HCT116 (cell line): ENCODE measurements at regions not wholly inside any gene's neighbourhood (a gene's known extent, or its start where the extent isn't known, plus 50 kb on each side); places are given as distances from the start of the nearest gene placed in this dataset.

Experiments
- ATAC-seq: fragments of 200-7000 bp; cut with Tn5 transposase; 2 replicates; pipeline ENCODE4 v1.9.1; 2020; ENCODE audit warnings: mild to moderate bottlenecking, moderate library complexity
- BruUV-seq: library from RNA; stranded (reverse); fragments of 400-500 nt; replicated peaks from 2 replicates; lab custom pipeline; 2021; lab: Mats Ljungman, UMichigan
- CTCF ChIA-PET: fragments of 300-600 bp; sonication (Branson Sonifier 250); formaldehyde crosslinking; loops from one replicate; lab custom pipeline; 2021; ENCODE audit warnings: antibody characterized with exemption; lab: Charles Lee
- POLR2A ChIA-PET: fragments of 300-600, 350-600 bp; sonication (Branson Sonifier 250); formaldehyde crosslinking; loops from one replicate; lab custom pipeline; 2021; ENCODE audit warnings: antibody characterized with exemption; lab: Charles Lee
- RAD21 ChIA-PET, 2 experiments: fragments of 300-600 bp; sonication (Branson Sonifier 250); formaldehyde crosslinking; loops; one replicate each; lab custom pipeline; 2023; ENCODE audit warnings: low total read pairs in 2 of 2; ENCODE audit not compliant: uncharacterized antibody in 2 of 2, unreplicated experiment in 2 of 2, low non-redundant PET in 1 of 2; lab: Charles Lee
- DNase-seq: peaks from one replicate; pipeline ENCODE4 v3.0.0-alpha.2; 2010; ENCODE audit warnings: low read depth, low spot score
- H2AFZ ChIP-seq: fragments of 200-600 bp; shearing (Covaris generic), sonication (generic); 2 replicates; pipeline ENCODE4 v1.6.1; 2017; ENCODE audit warnings: low read depth, mixed run types, mixed read lengths, antibody characterized with exemption, low read length; ENCODE audit not compliant: poor library complexity, severe bottlenecking
- H3K27ac ChIP-seq: 2 replicates; pipeline ENCODE4 v1.5.1; 2012; ENCODE audit warnings: low read depth, low read length
- H3K27me3 ChIP-seq: fragments of 200-600 bp; sonication (generic); 2 replicates; pipeline ENCODE4 v1.6.1; 2016; ENCODE audit warnings: mixed run types, low read length, mixed read lengths; ENCODE audit not compliant: insufficient read depth
- H3K36me3 ChIP-seq, 2 experiments: fragments of 200-500 bp in 1 of 2; fragments of 200-600 bp in 1 of 2; sonication (Bioruptor generic) in 1 of 2; sonication (generic) in 1 of 2; 2 replicates each; pipeline versions ENCODE4 v1.5.1 to v1.6.1; 2014 to 2016; ENCODE audit warnings: low read length in 2 of 2, inconsistent platforms in 1 of 2, mixed read lengths in 1 of 2, mixed run types in 1 of 2; ENCODE audit not compliant: insufficient read depth in 2 of 2, control insufficient read depth in 1 of 2
- H3K4me1 ChIP-seq, 2 experiments: fragments of 200-600 bp in 1 of 2; sonication (generic) in 1 of 2; 2 replicates each; pipeline versions ENCODE4 v1.5.1 to v1.6.1; 2012 to 2017; ENCODE audit warnings: low read length in 2 of 2, inconsistent platforms in 1 of 2, mild to moderate bottlenecking in 1 of 2, mixed read lengths in 1 of 2, mixed run types in 1 of 2, moderate library complexity in 1 of 2; ENCODE audit not compliant: insufficient read depth in 2 of 2, control insufficient read depth in 1 of 2
- H3K4me2 ChIP-seq: fragments of 200-600 bp; sonication (generic); 2 replicates; pipeline ENCODE4 v1.6.1; 2017; ENCODE audit warnings: mixed run types, low read length, mixed read lengths
- H3K4me3 ChIP-seq, 2 experiments: fragments of 200-600 bp in 1 of 2; sonication (generic) in 1 of 2; replicated peaks in 1 of 2; 2 replicates each; pipeline ENCODE4 v1.5.1; 2011 to 2016; ENCODE audit warnings: low read length in 2 of 2, control low read depth in 1 of 2, low read depth in 1 of 2, mild to moderate bottlenecking in 1 of 2, mixed read lengths in 1 of 2, mixed run types in 1 of 2
- H3K79me2 ChIP-seq: fragments of 200-600 bp; sonication (generic); 2 replicates; pipeline ENCODE4 v1.6.1; 2017; ENCODE audit warnings: mild to moderate bottlenecking, mixed run types, low read length, moderate library complexity, mixed read lengths; ENCODE audit not compliant: insufficient read depth
- H3K9ac ChIP-seq: fragments of 200-600 bp; sonication (generic); 2 replicates; pipeline ENCODE4 v1.6.1; 2016; ENCODE audit warnings: low read length, mixed read lengths
- H3K9me2 ChIP-seq: fragments of 200-600 bp; sonication (generic), shearing (Covaris generic); 2 replicates; pipeline ENCODE4 v1.6.1; 2017; ENCODE audit warnings: mixed run types, mild to moderate bottlenecking, moderate library complexity; ENCODE audit not compliant: insufficient read depth
- H3K9me3 ChIP-seq, 2 experiments: fragments of 200-500 bp in 1 of 2; fragments of 200-600 bp in 1 of 2; sonication (Bioruptor generic) in 1 of 2; sonication (generic) in 1 of 2; 2 replicates each; pipeline ENCODE4 v1.6.1; 2014 to 2017; ENCODE audit warnings: low read length in 2 of 2, mixed read lengths in 2 of 2, inconsistent platforms in 1 of 2, low read depth in 1 of 2, mild to moderate bottlenecking in 1 of 2, mixed run types in 1 of 2, moderate library complexity in 1 of 2; ENCODE audit not compliant: control insufficient read depth in 1 of 2, insufficient read depth in 1 of 2
- H4K20me1 ChIP-seq: fragments of 200-600 bp; sonication (generic), shearing (Covaris generic); 2 replicates; pipeline ENCODE4 v1.6.1; 2017; ENCODE audit warnings: mixed run types, mild to moderate bottlenecking, moderate library complexity; ENCODE audit not compliant: insufficient read depth
- ATF3 ChIP-seq: IDR thresholded peaks from 2 replicates; pipeline ENCODE4 v1.6.1; 2012
- CBX3 ChIP-seq: IDR thresholded peaks from 2 replicates; pipeline ENCODE4 v1.6.1; 2012; ENCODE audit warnings: low read depth
- EGR1 ChIP-seq: IDR thresholded peaks from 2 replicates; pipeline ENCODE4 v1.6.1; 2012; ENCODE audit warnings: low read depth
- ELF1 ChIP-seq: IDR thresholded peaks from 2 replicates; pipeline ENCODE4 v1.6.1; 2012; ENCODE audit warnings: low read depth, borderline replicate concordance
- EZH2phosphoT487 ChIP-seq: fragments of 200-600 bp; IDR thresholded peaks from 2 replicates; pipeline ENCODE4 v1.6.1; 2018; ENCODE audit warnings: antibody characterized with exemption, borderline replicate concordance
- FOSL1 ChIP-seq: IDR thresholded peaks from 2 replicates; pipeline ENCODE4 v1.6.1; 2012; ENCODE audit warnings: low read depth
- RAD21 ChIP-seq: IDR thresholded peaks from 2 replicates; pipeline ENCODE4 v1.6.1; 2012; ENCODE audit warnings: low read depth, mild to moderate bottlenecking
- SIN3A ChIP-seq: IDR thresholded peaks from 2 replicates; pipeline ENCODE4 v1.6.1; 2012; ENCODE audit warnings: low read depth
- SRF ChIP-seq: IDR thresholded peaks from 2 replicates; pipeline ENCODE4 v1.6.1; 2012; ENCODE audit warnings: low read depth
- ZNF274 ChIP-seq: fragments of 200-500 bp; sonication (Bioruptor generic); IDR thresholded peaks from 2 replicates; pipeline ENCODE4 v1.6.1; 2014; ENCODE audit warnings: mild to moderate bottlenecking, low read depth, low read length, inconsistent platforms
- intact Hi-C: fragments of 100-400 bp; cut with micrococcal nuclease; formaldehyde crosslinking; loops from 2 replicates; pipeline ENCODE4 v1.10.0; 2022

GRCh38 chr12:25327321-25327720, 76.6 kb upstream of the KRAS start:
- no peak overlapping the region for H2AFZ ChIP-seq
- no peaks in the 10 kb centered on the region for H3K9me2 ChIP-seq
- H3K36me3 ChIP-seq: no peaks in the 10 kb centered on the region
- ChIA-PET RAD21 (no interaction called here), POLR2A (no interaction called here)
- no TSS peak for BruUV-seq
- no peaks in the 10 kb centered on the region for H3K9me3 ChIP-seq
- DNase-seq (no peak), ATAC-seq (no peak)
- no peak overlapping the region for H3K27ac ChIP-seq
- no peak overlapping the region for H3K4me3 ChIP-seq
- intact Hi-C loops: no loop called here
- TF ChIP-seq CBX3: no peak
- no peak for TF ChIP-seq ZNF274
- no peak for TF ChIP-seq ELF1
- TF ChIP-seq RAD21: no peak
- TF ChIP-seq, all 23 proteins: peak for 0
- H3K4me2 ChIP-seq: no peak overlapping the region
- H3K79me2 ChIP-seq: no peaks in the 10 kb centered on the region
- H3K27me3 ChIP-seq: no peaks in the 10 kb centered on the region
- no peak overlapping the region for H3K9ac ChIP-seq
- no peaks in the 10 kb centered on the region for H4K20me1 ChIP-seq
- CTCF ChIA-PET: no interaction called here
- H3K4me1 ChIP-seq: no peaks in the 10 kb centered on the region

- ChIA-PET POLR2A (interaction anchor here (0.6 kb wide), 1 partner anchor 76 kb away, joined by 3 read pairs; the partner anchor contains the start of gene KRAS), RAD21 (no interaction called here), CTCF (no interaction called here)
- intact Hi-C loops: no loop called here
- DNase-seq (no peak), ATAC-seq (no peak)
- Histone ChIP-seq H3K27ac (no peak overlapping the region), H3K9me2 (no peaks in the 10 kb centered on the region), H3K4me2 (no peak overlapping the region), H3K9ac (no peak overlapping the region), H3K27me3 (no peaks in the 10 kb centered on the region), H3K79me2 (no peaks in the 10 kb centered on the region), H3K36me3 (no peaks in the 10 kb centered on the region), H2AFZ (no peak overlapping the region), H4K20me1 (no peaks in the 10 kb centered on the region), H3K9me3 (no peaks in the 10 kb centered on the region), H3K4me3 (no peak overlapping the region), H3K4me1 (no peaks in the 10 kb centered on the region)
- no peak for TF ChIP-seq SRF
- no peak for TF ChIP-seq EZH2phosphoT487
- TF ChIP-seq SIN3A: no peak
- no peak for TF ChIP-seq ATF3
- no peak for TF ChIP-seq EGR1
- TF ChIP-seq FOSL1: no peak
- no TSS peak for BruUV-seq
Observed at GRCh38 chr12:25326326-25326725, 75.6 kb upstream of the KRAS start.
